D341Med (cell line): ENCODE measurements at regions not wholly inside any gene's neighbourhood (a gene's known extent, or its start where the extent isn't known, plus 50 kb on each side); places are given as distances from the start of the nearest gene placed in this dataset.
"Not testable (repeated sequence)": the region's sequence is repeated elsewhere in the genome, so short reads cannot be mapped to it uniquely, and the experiment has no call there.

ENCODE experiments used
- DNase-seq: peaks from one replicate; pipeline ENCODE4 v3.0.0; 2012; ENCODE audit warnings: low spot score

DNA sequence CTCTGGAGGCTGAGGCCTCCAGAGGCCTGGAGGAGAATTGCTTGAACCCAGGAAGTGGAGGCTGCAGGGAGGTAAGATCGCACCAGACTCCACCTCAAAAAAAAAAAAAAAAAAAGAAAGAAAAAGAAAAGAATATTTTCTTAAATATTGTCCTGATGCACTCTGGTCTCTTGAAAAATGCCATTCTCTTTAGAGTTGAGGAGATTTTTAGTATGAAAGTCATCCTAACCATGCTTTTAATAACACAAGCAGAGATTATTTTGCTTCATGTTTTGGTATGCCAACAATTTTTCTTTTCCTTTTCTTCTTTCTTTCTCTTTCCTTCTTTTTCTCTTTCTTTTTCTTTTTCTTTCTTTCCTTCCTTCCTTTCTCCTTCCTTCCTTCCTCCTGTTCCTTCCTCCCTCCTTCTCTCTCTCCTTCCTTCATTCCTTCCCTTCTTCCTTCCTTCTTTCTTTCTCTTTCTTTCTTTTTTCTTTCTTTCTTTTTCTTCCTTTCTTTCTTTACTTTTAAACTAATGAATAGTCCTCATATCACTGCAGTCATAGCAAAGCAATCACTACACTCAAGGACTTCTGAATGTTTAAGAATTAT is 116.9 kb upstream of the CCNH start:
- DNase-seq: no peak

GRCh38 chr5:87526131-87526530 is 113.4 kb upstream of the CCNH start:
- no peak for DNase-seq

GRCh38 chr5:87524217-87524616 is 111.5 kb upstream of the CCNH start:
- DNase-seq: no peak

- DNase-seq: not testable (repeated sequence)
Measured at GRCh38 chr5:87511778-87512177, 99.0 kb upstream of the CCNH start.

- DNase-seq: no peak
Measured at GRCh38 chr5:87503004-87503403, 90.3 kb upstream of the CCNH start.

GRCh38 chr5:87499478-87500410 is 87.0 kb upstream of the CCNH start:
- DNase-seq: peak; percentile 9
